ENCODE measurements at regions not wholly inside any gene's neighbourhood (a gene's known extent, or its start where the extent isn't known, plus 50 kb on each side); places are given as distances from the start of the nearest gene placed in this dataset.

- no peak for DNase-seq (ENCODE audit: extremely low read depth, low read depth)
- TF ChIP-seq CTCF (IDR thresholded peaks at IDR 0.05; ENCODE audit: low read depth, low read length, missing control alignments), result no peak
- no peak overlapping the region for H3K4me3 ChIP-seq (replicated peaks; ENCODE audit: low read depth, low read length)
Observed at GRCh38 chr13:33727297-33728083, 90.5 kb upstream of the RFC3 start.

GRCh38 chr13:33728271-33729037, 89.5 kb upstream of the RFC3 start:
- H3K4me3 ChIP-seq (replicated peaks; ENCODE audit: low read depth, low read length), result no peak overlapping the region
- DNase-seq (ENCODE audit: extremely low read depth, low read depth), result no peak
- no peak for TF ChIP-seq CTCF (IDR thresholded peaks at IDR 0.05; ENCODE audit: low read depth, low read length, missing control alignments)

- no peak for TF ChIP-seq CTCF (IDR thresholded peaks at IDR 0.05; ENCODE audit: low read depth, low read length, missing control alignments)
- H3K4me3 ChIP-seq (replicated peaks; ENCODE audit: low read depth, low read length), result no peak overlapping the region
- no peak for DNase-seq (ENCODE audit: extremely low read depth, low read depth)
Observed at GRCh38 chr13:33730147-33730546, 87.8 kb upstream of the RFC3 start.

GRCh38 chr13:33730619-33731018, 87.3 kb upstream of the RFC3 start:
- no peak for DNase-seq (ENCODE audit: extremely low read depth, low read depth)
- TF ChIP-seq CTCF (IDR thresholded peaks at IDR 0.05; ENCODE audit: low read depth, low read length, missing control alignments), result no peak
- no peak overlapping the region for H3K4me3 ChIP-seq (replicated peaks; ENCODE audit: low read depth, low read length)

GRCh38 chr13:33735276-33735675, 82.7 kb upstream of the RFC3 start:
- TF ChIP-seq CTCF (IDR thresholded peaks at IDR 0.05; ENCODE audit: low read depth, low read length, missing control alignments), result no peak
- H3K4me3 ChIP-seq (replicated peaks; ENCODE audit: low read depth, low read length), result no peak overlapping the region
- DNase-seq (ENCODE audit: extremely low read depth, low read depth), result no peak

- no peak for DNase-seq (ENCODE audit: extremely low read depth, low read depth)
- no peak for TF ChIP-seq CTCF (IDR thresholded peaks at IDR 0.05; ENCODE audit: low read depth, low read length, missing control alignments)
- H3K4me3 ChIP-seq (replicated peaks; ENCODE audit: low read depth, low read length), result no peak overlapping the region
Observed at GRCh38 chr13:33739254-33739653, 78.7 kb upstream of the RFC3 start.

All from HFF-Myc (cell line).